Colonic mucosa (tissue), 4 donors: ENCODE measurements at regions not wholly inside any gene's neighbourhood (a gene's known extent, or its start where the extent isn't known, plus 50 kb on each side); places are given as distances from the start of the nearest gene placed in this dataset.
"Not testable (repeated sequence)": the region's sequence is repeated elsewhere in the genome, so short reads cannot be mapped to it uniquely, and the experiment has no call there.

Experiments used
- DNase-seq: peaks from one replicate; pipeline ENCODE4 v3.0.0-alpha.2; 2020
- H3K27ac ChIP-seq: fragments of 200-600 bp; one replicate; pipeline ENCODE4 v1.8.0; 2021
- H3K27me3 ChIP-seq: fragments of 200-600 bp; one replicate; pipeline ENCODE4 v1.8.0; 2021
- H3K36me3 ChIP-seq: fragments of 200-600 bp; one replicate; pipeline ENCODE4 v1.8.0; 2021
- H3K4me1 ChIP-seq: fragments of 200-600 bp; one replicate; pipeline ENCODE4 v1.8.0; 2021; ENCODE audit warnings: mild to moderate bottlenecking
- H3K4me3 ChIP-seq: fragments of 200-600 bp; one replicate; pipeline ENCODE4 v1.8.0; 2021
- H3K9ac ChIP-seq, 2 donors: one replicate each; pipeline ENCODE4 v1.7.0; 2013; ENCODE audit warnings: control low read depth in 2 of 2, low read depth in 2 of 2, low read length in 2 of 2
- H3K9me3 ChIP-seq: fragments of 200-600 bp; one replicate; pipeline ENCODE4 v1.8.0; 2021
- intact Hi-C: fragments of 100-400 bp; cut with DNase I; formaldehyde crosslinking; loops from one replicate; pipeline ENCODE4 v1.14.1; 2022
- TF ChIP-seq, protein P1 (sequence below): fragments of 200-600 bp; IDR thresholded peaks from one replicate; pipeline ENCODE4 v1.8.0; 2022; ENCODE audit warnings: antibody characterized with exemption, mild to moderate bottlenecking
- donor health status: healthy.
- donor health status: DM: no; HTN: no; CAD: no.
- donor health status: DM: no; HTN: no; CAD: no.

DNA sequence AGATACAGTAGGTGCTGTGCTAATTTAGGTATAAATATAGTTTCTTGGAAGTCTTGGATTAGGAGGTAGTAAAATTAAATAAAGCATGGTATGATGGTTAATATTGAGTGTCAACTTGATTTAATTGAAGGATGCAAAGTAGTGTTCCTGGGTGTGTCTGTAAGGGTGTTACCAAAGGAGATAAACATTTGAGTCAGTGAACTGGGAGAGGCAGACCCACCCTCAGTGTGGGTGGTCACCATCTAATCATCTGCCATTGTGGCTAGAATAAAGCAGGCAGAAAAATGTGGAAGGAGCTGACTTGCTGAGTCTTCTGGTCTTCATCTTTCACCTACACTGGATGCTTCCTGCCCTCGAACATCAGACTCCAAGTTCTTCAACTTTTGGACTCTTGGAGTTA, 153.7 kb upstream of the GK2 start:
- Histone ChIP-seq H3K36me3 (no peaks in the 10 kb centered on the region), H3K9me3 (no peaks in the 10 kb centered on the region), H3K9ac (no peak overlapping the region), H3K4me3 (no peak overlapping the region), H3K27ac (no peak overlapping the region), H3K27me3 (no peaks in the 10 kb centered on the region), H3K4me1 (no peaks in the 10 kb centered on the region)
- intact Hi-C loops = no loop called here
- DNase-seq = no peak
- TF ChIP-seq, protein P1, sequence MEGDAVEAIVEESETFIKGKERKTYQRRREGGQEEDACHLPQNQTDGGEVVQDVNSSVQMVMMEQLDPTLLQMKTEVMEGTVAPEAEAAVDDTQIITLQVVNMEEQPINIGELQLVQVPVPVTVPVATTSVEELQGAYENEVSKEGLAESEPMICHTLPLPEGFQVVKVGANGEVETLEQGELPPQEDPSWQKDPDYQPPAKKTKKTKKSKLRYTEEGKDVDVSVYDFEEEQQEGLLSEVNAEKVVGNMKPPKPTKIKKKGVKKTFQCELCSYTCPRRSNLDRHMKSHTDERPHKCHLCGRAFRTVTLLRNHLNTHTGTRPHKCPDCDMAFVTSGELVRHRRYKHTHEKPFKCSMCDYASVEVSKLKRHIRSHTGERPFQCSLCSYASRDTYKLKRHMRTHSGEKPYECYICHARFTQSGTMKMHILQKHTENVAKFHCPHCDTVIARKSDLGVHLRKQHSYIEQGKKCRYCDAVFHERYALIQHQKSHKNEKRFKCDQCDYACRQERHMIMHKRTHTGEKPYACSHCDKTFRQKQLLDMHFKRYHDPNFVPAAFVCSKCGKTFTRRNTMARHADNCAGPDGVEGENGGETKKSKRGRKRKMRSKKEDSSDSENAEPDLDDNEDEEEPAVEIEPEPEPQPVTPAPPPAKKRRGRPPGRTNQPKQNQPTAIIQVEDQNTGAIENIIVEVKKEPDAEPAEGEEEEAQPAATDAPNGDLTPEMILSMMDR = no peak

DNA sequence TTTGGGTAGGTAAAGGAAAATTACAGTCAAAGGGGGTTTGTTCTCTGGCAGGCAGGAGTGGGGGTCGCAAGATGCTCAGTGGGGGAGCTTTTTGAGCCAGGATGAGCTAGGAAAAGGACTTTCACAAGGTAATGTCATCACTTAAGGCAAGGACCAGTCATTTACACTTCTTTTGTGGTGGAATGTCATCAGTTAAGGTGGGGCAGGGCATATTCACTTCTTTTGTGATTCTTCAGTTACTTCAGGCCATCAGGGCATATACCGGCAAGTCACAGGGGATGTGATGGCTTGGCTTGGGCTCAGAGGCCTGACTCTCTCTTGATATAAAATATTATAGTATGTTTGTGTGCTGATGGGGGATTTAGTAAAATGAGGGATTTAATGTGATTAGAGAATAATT, 151.4 kb upstream of the GK2 start:
- intact Hi-C loops, H3K9ac ChIP-seq, H3K27me3 ChIP-seq, H3K27ac ChIP-seq, H3K4me3 ChIP-seq, DNase-seq, H3K36me3 ChIP-seq, H3K9me3 ChIP-seq, H3K4me1 ChIP-seq: not testable (repeated sequence)

DNA sequence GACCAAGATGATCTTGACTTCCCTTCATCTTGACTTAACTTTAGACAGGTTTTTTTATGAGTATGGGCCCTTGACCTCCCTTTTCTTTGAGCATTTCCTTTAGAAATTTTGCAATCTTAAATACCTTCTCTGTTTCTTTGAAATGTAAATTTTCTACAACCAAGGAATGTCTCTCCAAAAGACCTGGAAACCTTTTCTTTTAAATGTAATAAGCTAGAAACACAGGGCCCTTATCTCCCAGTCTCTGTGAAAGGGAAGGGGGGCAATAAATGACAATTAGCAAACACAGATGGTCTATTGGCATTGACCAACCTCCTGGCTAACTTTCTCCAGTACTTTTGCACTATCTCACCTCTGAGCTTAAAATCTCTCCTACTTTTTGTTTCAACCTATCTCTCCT, 144.3 kb upstream of the GK2 start:
- intact Hi-C loops = no loop called here
- TF ChIP-seq, protein P1 = no peak
- H3K9me3 ChIP-seq = no peaks in the 10 kb centered on the region
- no peaks in the 10 kb centered on the region for H3K27me3 ChIP-seq
- H3K9ac ChIP-seq = no peak overlapping the region
- no peak overlapping the region for H3K27ac ChIP-seq
- DNase-seq = no peak
- H3K4me3 ChIP-seq = no peak overlapping the region
- no peaks in the 10 kb centered on the region for H3K36me3 ChIP-seq
- H3K4me1 ChIP-seq = no peaks in the 10 kb centered on the region

DNA sequence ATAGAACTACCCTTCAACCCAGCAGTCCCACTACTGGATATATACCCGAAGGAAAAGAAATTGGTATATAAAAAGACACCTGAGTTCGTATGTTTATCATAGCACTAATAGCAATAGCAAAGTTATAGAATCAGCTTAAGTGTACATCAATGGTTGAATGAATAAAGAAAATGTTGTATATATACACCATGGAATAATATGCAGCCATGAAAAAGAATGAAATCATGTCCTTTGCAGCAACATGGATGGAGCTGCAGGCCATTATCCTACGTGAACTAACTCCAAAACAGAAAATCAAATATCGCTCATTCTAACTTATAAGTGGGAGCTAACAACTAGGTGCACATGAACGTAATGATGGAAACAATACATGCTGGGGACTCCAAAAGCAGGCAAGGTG, 143.5 kb upstream of the GK2 start:
- DNase-seq = no peak
- no peak overlapping the region for H3K4me3 ChIP-seq
- no peaks in the 10 kb centered on the region for H3K4me1 ChIP-seq
- H3K27ac ChIP-seq = no peak overlapping the region
- no peaks in the 10 kb centered on the region for H3K9me3 ChIP-seq
- H3K36me3 ChIP-seq = no peaks in the 10 kb centered on the region
- no peaks in the 10 kb centered on the region for H3K27me3 ChIP-seq
- intact Hi-C loops = no loop called here
- TF ChIP-seq, protein P1 = no peak
- no peak overlapping the region for H3K9ac ChIP-seq

DNA sequence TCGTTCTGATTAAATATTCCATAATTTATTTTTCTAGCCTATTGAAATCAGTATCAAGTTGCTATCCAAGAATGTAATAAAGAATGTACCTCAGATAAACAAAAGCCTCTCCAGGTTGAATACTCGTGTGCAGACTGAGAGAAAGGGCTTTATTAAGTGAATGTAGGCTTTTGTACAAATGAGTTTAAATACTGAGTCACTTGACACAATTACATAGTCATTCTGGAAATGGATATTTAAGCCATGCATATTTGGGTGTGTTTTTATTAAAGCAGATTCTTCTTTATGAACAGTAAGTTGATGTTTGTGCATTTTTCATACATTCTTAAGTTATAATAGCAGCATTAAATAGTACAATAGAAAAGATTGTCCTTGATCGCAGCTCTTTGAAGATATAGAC, 139.8 kb upstream of the GK2 start:
- Histone ChIP-seq H3K4me3 (no peak overlapping the region), H3K9ac (no peak overlapping the region), H3K36me3 (no peaks in the 10 kb centered on the region), H3K27ac (no peak overlapping the region), H3K9me3 (no peaks in the 10 kb centered on the region), H3K4me1 (no peaks in the 10 kb centered on the region), H3K27me3 (no peaks in the 10 kb centered on the region)
- TF ChIP-seq, protein P1 = no peak
- intact Hi-C loops = no loop called here
- DNase-seq = no peak

DNA sequence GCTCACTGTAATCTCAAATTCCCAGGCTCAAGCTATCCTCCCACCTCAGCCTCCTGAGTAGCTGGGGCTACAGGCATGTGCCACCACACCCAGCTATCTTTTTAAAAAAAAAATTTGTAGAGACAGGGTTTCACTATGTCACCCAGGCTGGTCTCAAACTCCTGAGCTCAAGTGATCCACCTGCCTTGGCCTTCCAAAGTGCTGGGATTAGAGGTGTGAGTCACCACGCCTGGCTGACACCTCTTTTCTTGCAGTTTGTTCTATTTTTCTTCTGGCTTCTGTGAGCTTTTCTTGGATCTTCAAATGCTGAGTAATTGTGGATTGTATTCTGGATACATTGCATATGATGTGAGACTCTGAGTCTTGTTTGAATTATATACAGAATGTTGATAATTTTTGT, 137.3 kb upstream of the GK2 start:
- H3K9me3 ChIP-seq, H3K9ac ChIP-seq, H3K36me3 ChIP-seq, H3K27me3 ChIP-seq, intact Hi-C loops, H3K4me1 ChIP-seq, H3K27ac ChIP-seq, H3K4me3 ChIP-seq, DNase-seq: not testable (repeated sequence)

DNA sequence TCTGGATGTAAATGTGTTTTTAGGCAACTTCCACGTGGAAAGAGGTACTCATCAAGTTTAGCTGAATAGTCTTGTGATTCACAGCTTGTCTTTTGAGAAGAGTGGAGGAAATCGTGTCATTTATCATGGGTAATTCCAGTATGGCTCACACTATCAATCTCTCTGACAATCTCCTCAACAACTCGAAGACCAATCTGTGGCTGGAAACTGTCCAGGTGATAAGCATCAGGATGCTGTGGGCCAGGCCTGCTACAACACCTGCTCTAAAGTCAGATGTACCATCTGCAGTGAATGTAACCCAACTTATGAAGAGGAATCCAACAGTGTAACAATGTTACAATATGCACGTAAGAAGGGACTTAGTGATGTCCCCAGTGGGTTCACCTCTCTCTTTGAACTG, 132.1 kb upstream of the GK2 start:
- Histone ChIP-seq H3K27me3 (no peaks in the 10 kb centered on the region), H3K9me3 (no peaks in the 10 kb centered on the region), H3K4me3 (no peak overlapping the region), H3K9ac (no peak overlapping the region), H3K36me3 (no peaks in the 10 kb centered on the region), H3K4me1 (no peaks in the 10 kb centered on the region), H3K27ac (no peak overlapping the region)
- TF ChIP-seq, protein P1 = no peak
- intact Hi-C loops = no loop called here
- DNase-seq = no peak
